DND-41 (cell line): ENCODE measurements at regions not wholly inside any gene's neighbourhood (a gene's known extent, or its start where the extent isn't known, plus 50 kb on each side); places are given as distances from the start of the nearest gene placed in this dataset.

Experiments used
- ATAC-seq: fragments of 200-7000 bp; cut with Tn5 transposase; 3 replicates; pipeline ENCODE4 v1.9.1; 2021; ENCODE audit warnings: low read depth; ENCODE audit not compliant: insufficient read depth
- DNase-seq: peaks from one replicate; pipeline ENCODE4 v3.0.0-alpha.2; 2020
- H2AFZ ChIP-seq: 2 replicates; pipeline ENCODE4 v1.6.0; 2012; ENCODE audit warnings: low read depth, low read length
- H3K27ac ChIP-seq: 2 replicates; pipeline ENCODE4 v1.5.1; 2012; ENCODE audit warnings: low read length, inconsistent platforms
- H3K27me3 ChIP-seq: fragments of 200-600 bp; sonication (generic); 2 replicates; pipeline ENCODE4 v1.6.0; 2012; ENCODE audit warnings: low read length, mild to moderate bottlenecking, inconsistent platforms; ENCODE audit not compliant: insufficient read depth, poor library complexity
- H3K36me3 ChIP-seq: 2 replicates; pipeline ENCODE4 v1.5.1; 2012; ENCODE audit warnings: low read length, inconsistent platforms; ENCODE audit not compliant: insufficient read depth
- H3K4me1 ChIP-seq: 2 replicates; pipeline ENCODE4 v1.5.1; 2012; ENCODE audit warnings: mild to moderate bottlenecking, low read length; ENCODE audit not compliant: insufficient read depth
- H3K4me2 ChIP-seq: 2 replicates; pipeline ENCODE4 v1.6.0; 2012; ENCODE audit warnings: mild to moderate bottlenecking, moderate library complexity, low read length, inconsistent platforms; ENCODE audit not compliant: insufficient read depth
- H3K4me3 ChIP-seq, 2 experiments: fragments of 200-600 bp in 1 of 2; shearing (Covaris generic) in 1 of 2; 2 replicates each; pipeline ENCODE4 v1.5.1; 2012 to 2016; ENCODE audit warnings: inconsistent platforms in 2 of 2, low read length in 2 of 2, mild to moderate bottlenecking in 2 of 2, low read depth in 1 of 2, moderate library complexity in 1 of 2
- H3K79me2 ChIP-seq: 2 replicates; pipeline ENCODE4 v1.6.0; 2012; ENCODE audit warnings: low read length, inconsistent platforms; ENCODE audit not compliant: insufficient read depth
- H3K9ac ChIP-seq: 2 replicates; pipeline ENCODE4 v1.6.0; 2012; ENCODE audit warnings: low read depth, mild to moderate bottlenecking, inconsistent platforms, low read length, moderate library complexity
- H3K9me3 ChIP-seq: 2 replicates; pipeline ENCODE4 v1.5.1; 2012; ENCODE audit warnings: low read length, moderate library complexity, mild to moderate bottlenecking, inconsistent platforms; ENCODE audit not compliant: insufficient read depth, severe bottlenecking
- H4K20me1 ChIP-seq: 2 replicates; pipeline ENCODE4 v1.6.0; 2012; ENCODE audit warnings: low read length; ENCODE audit not compliant: insufficient read depth
- CTCF ChIP-seq: IDR thresholded peaks from 2 replicates; pipeline ENCODE4 v1.5.1; 2012; ENCODE audit warnings: borderline replicate concordance, low read length, moderate library complexity, mild to moderate bottlenecking; ENCODE audit not compliant: poor library complexity, severe bottlenecking; ENCODE audit errors: extremely low read depth
- EZH2 ChIP-seq: IDR thresholded peaks from 3 replicates; pipeline ENCODE4 v1.6.1; 2012; ENCODE audit warnings: borderline replicate concordance, low read depth, mild to moderate bottlenecking, moderate library complexity, low read length, inconsistent platforms; ENCODE audit not compliant: severe bottlenecking

- Histone ChIP-seq H3K27me3 (no peaks in the 10 kb centered on the region), H3K9me3 (no peaks in the 10 kb centered on the region), H4K20me1 (no peaks in the 10 kb centered on the region), H3K27ac (no peak overlapping the region), H3K4me1 (no peaks in the 10 kb centered on the region), H3K36me3 (no peaks in the 10 kb centered on the region), H3K9ac (no peak overlapping the region), H2AFZ (no peak overlapping the region), H3K79me2 (no peaks in the 10 kb centered on the region), H3K4me2 (no peak overlapping the region), H3K4me3 (no peak overlapping the region)
- DNase-seq (no peak), ATAC-seq (no peak)
- TF ChIP-seq CTCF (no peak), EZH2 (no peak)
These were observed 1473.5 kb upstream of the TENM4 start for GRCh38 chr11:80914311-80914710.

- DNase-seq (no peak), ATAC-seq (no peak)
- H3K27ac ChIP-seq: no peak overlapping the region
- no peak overlapping the region for H3K9ac ChIP-seq
- H3K9me3 ChIP-seq: no peaks in the 10 kb centered on the region
- no peaks in the 10 kb centered on the region for H3K27me3 ChIP-seq
- H4K20me1 ChIP-seq: no peaks in the 10 kb centered on the region
- no peaks in the 10 kb centered on the region for H3K79me2 ChIP-seq
- H3K36me3 ChIP-seq: no peaks in the 10 kb centered on the region
- no peak overlapping the region for H3K4me3 ChIP-seq
- no peaks in the 10 kb centered on the region for H3K4me1 ChIP-seq
- TF ChIP-seq CTCF (no peak), EZH2 (no peak)
- no peak overlapping the region for H3K4me2 ChIP-seq
- H2AFZ ChIP-seq: no peak overlapping the region
These were observed 1470.8 kb upstream of the TENM4 start for GRCh38 chr11:80911666-80912065.

GRCh38 chr11:80900265-80900664 lies 1459.4 kb upstream of the TENM4 start:
- Histone ChIP-seq H3K36me3 (no peaks in the 10 kb centered on the region), H3K27ac (no peak overlapping the region), H3K9ac (no peak overlapping the region), H4K20me1 (no peaks in the 10 kb centered on the region), H2AFZ (no peak overlapping the region), H3K4me3 (no peak overlapping the region), H3K27me3 (no peaks in the 10 kb centered on the region), H3K4me2 (no peak overlapping the region), H3K9me3 (no peaks in the 10 kb centered on the region), H3K4me1 (no peaks in the 10 kb centered on the region), H3K79me2 (no peaks in the 10 kb centered on the region)
- ATAC-seq: no peak
- DNase-seq: no peak
- TF ChIP-seq CTCF (no peak), EZH2 (no peak)

- Histone ChIP-seq H3K79me2 (no peaks in the 10 kb centered on the region), H3K27me3 (no peaks in the 10 kb centered on the region), H4K20me1 (no peaks in the 10 kb centered on the region), H3K4me2 (no peak overlapping the region), H3K9me3 (no peaks in the 10 kb centered on the region), H3K27ac (no peak overlapping the region), H3K9ac (no peak overlapping the region), H3K4me3 (no peak overlapping the region), H3K36me3 (no peaks in the 10 kb centered on the region), H3K4me1 (no peaks in the 10 kb centered on the region), H2AFZ (no peak overlapping the region)
- ATAC-seq (no peak), DNase-seq (no peak)
- no peak for TF ChIP-seq EZH2
- no peak for TF ChIP-seq CTCF
These were observed 1458.6 kb upstream of the TENM4 start for GRCh38 chr11:80899381-80899780.
